MM.1S (cell line): ENCODE measurements at regions not wholly inside any gene's neighbourhood (a gene's known extent, or its start where the extent isn't known, plus 50 kb on each side); places are given as distances from the start of the nearest gene placed in this dataset.

Experiments
- DNase-seq: peaks from one replicate; pipeline ENCODE4 v3.0.0-alpha.2; 2015
- H2AFZ ChIP-seq: fragments of 300-600 bp; sonication (generic); 2 replicates; pipeline ENCODE4 v1.6.0; 2016; ENCODE audit warnings: antibody characterized with exemption, low read length
- H3F3A ChIP-seq: fragments of 300-600 bp; sonication (generic); 2 replicates; pipeline ENCODE4 v1.6.1; 2016; ENCODE audit warnings: mild to moderate bottlenecking, antibody characterized with exemption, low read length, moderate library complexity, mixed read lengths; ENCODE audit not compliant: insufficient read depth
- H3K27ac ChIP-seq: fragments of 300-600 bp; sonication (generic); 2 replicates; pipeline ENCODE4 v1.5.1; 2016; ENCODE audit warnings: mild to moderate bottlenecking, low read length
- H3K27me3 ChIP-seq: fragments of 300-600 bp; sonication (generic); replicated peaks from 2 replicates; pipeline ENCODE4 v1.6.0; 2016; ENCODE audit warnings: low read length; ENCODE audit not compliant: insufficient read depth
- H3K36me3 ChIP-seq: fragments of 300-600 bp; sonication (generic); replicated peaks from 2 replicates; pipeline ENCODE4 v1.6.1; 2016; ENCODE audit warnings: mild to moderate bottlenecking, low read length, mixed read lengths; ENCODE audit not compliant: insufficient read depth
- H3K4me1 ChIP-seq: fragments of 300-600 bp; sonication (generic); 2 replicates; pipeline ENCODE4 v1.6.1; 2016; ENCODE audit warnings: low read length, mixed read lengths
- H3K4me2 ChIP-seq: fragments of 300-600 bp; sonication (generic); 2 replicates; pipeline ENCODE4 v1.6.0; 2016; ENCODE audit warnings: low read depth, low read length
- H3K4me3 ChIP-seq: fragments of 300-600 bp; sonication (generic); 2 replicates; pipeline ENCODE4 v1.5.1; 2016; ENCODE audit warnings: low read length, mixed read lengths
- H3K79me2 ChIP-seq: fragments of 300-600 bp; sonication (generic); 2 replicates; pipeline ENCODE4 v1.6.1; 2016; ENCODE audit warnings: mixed run types, low read length, mixed read lengths
- H3K9ac ChIP-seq: fragments of 300-600 bp; sonication (generic); 2 replicates; pipeline ENCODE4 v1.6.1; 2016; ENCODE audit warnings: low read length, mixed read lengths
- H3K9me2 ChIP-seq: fragments of 300-600 bp; sonication (generic); replicated peaks from 2 replicates; pipeline ENCODE4 v1.6.1; 2016; ENCODE audit warnings: mild to moderate bottlenecking, low read length, mixed read lengths; ENCODE audit not compliant: insufficient read depth
- H3K9me3 ChIP-seq: fragments of 300-600 bp; sonication (generic); replicated peaks from 2 replicates; pipeline ENCODE4 v1.6.1; 2016; ENCODE audit warnings: mild to moderate bottlenecking, low read length, mixed read lengths; ENCODE audit not compliant: insufficient read depth
- H4K20me1 ChIP-seq: fragments of 300-600 bp; sonication (generic); 2 replicates; pipeline ENCODE4 v1.6.1; 2016; ENCODE audit warnings: mild to moderate bottlenecking, low read length, moderate library complexity, mixed read lengths; ENCODE audit not compliant: insufficient read depth
- EZH2 ChIP-seq: fragments of 300-600 bp; sonication (generic); optimal IDR thresholded peaks from 2 replicates; pipeline ENCODE3; 2017; ENCODE audit warnings: low read depth, mild to moderate bottlenecking, antibody characterized with exemption, low read length, mixed read lengths
- EZH2phosphoT487 ChIP-seq: fragments of 300-600 bp; sonication (generic); IDR thresholded peaks from 2 replicates; pipeline ENCODE4 v1.6.1; 2018; ENCODE audit warnings: antibody characterized with exemption, low read length
- TF ChIP-seq, protein P1 (sequence below): fragments of 300-600 bp; sonication (generic); IDR thresholded peaks from 2 replicates; pipeline ENCODE4 v1.5.1; 2016; ENCODE audit warnings: antibody characterized with exemption, low read length, mixed read lengths

DNA sequence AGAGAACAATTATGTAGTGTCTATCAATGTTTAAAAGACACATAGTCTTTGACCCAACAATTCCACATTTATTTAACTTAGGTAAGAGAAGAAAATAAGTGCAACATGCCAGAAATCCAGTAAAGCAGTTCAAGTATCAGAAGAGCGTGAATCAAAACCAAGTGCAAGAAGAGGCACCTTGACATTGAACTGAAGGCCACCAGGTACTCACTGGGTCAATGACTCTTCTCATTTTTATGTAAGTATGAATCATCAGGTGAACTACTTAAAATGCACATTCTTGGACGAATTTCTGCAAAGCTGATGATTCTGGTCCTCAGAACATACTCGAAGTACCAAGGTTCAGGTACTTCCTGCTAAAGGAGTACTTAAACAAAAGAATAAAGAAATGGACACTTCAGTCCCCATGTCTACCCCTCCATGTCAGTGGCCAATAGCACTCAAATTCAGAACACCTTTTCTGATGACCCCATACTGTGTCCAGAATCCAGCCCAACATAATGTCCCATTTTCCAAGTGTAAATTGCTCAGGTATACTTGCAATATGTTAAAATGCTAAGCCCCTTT is 481.9 kb downstream of the GJA1 start:
- Histone ChIP-seq H3K79me2 (no peaks in the 10 kb centered on the region), H3K36me3 (no peaks in the 10 kb centered on the region), H3K4me2 (no peak overlapping the region), H4K20me1 (no peaks in the 10 kb centered on the region), H3K4me1 (no peaks in the 10 kb centered on the region), H3K9me3 (no peaks in the 10 kb centered on the region), H3K27ac (no peak overlapping the region), H2AFZ (no peak overlapping the region), H3K9ac (no peak overlapping the region), H3F3A (no peaks in the 10 kb centered on the region), H3K4me3 (no peak overlapping the region), H3K27me3 (no peaks in the 10 kb centered on the region), H3K9me2 (no peaks in the 10 kb centered on the region)
- DNase-seq = no peak
- no peak for TF ChIP-seq EZH2phosphoT487

DNA sequence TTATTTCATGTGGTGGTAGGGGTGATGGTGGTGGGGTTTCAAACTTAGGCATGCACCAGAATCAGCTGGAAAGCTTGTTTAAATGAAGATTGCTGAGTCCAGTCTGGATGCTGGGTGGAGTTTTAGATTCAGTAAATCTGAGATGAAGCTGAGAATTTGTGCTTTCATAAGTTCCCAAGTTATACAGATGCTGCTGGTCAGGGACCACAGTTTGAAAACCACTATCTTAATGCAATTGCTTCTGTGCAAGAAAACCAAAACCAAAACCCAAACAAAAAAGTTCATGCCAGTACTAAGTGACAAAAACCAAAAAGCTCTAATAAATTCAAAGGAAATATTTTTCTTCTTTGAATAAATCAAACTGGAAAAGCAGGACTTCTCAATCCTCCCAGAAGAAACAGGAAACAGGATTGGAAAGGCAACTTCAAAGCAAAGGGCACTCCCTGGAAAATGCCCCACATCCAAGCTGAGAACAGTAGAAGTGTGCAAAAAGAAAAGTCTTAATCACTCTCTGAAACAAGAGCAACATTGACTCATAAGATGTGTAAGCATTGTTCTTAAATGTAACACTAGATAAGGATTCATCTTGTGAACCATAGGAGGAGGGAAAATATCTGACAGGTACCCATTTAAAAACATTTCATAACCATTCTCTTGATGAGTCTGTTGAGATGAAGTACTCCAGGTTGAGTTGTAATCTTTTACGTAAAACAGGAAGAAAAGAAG is 481.5 kb upstream of the HSF2 start:
- no peak overlapping the region for H3K4me2 ChIP-seq

DNA sequence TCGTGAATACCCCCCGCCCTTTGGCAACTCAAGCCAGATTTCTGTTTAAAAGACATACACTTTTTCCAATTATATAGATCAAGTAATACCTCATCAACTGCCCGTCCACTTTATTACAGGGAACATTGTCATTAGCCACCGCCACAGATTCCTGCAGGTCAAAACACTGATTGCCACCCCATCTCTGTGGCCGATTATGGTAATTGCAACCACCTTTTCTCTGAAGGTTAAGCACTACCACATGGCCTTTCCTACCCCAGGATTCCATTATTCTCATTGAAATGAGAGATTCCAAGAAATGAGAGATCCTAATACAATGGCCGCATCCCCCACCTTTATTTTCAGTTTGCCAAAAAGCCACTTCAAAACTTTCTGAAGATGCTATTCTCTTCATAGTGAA is 478.8 kb upstream of the HSF2 start:
- Histone ChIP-seq H3K4me3 (no peak overlapping the region), H3K27me3 (no peaks in the 10 kb centered on the region), H3K79me2 (no peaks in the 10 kb centered on the region), H3F3A (no peaks in the 10 kb centered on the region), H2AFZ (no peak overlapping the region), H4K20me1 (no peaks in the 10 kb centered on the region), H3K4me1 (no peaks in the 10 kb centered on the region), H3K9me3 (no peaks in the 10 kb centered on the region), H3K9me2 (no peaks in the 10 kb centered on the region), H3K9ac (no peak overlapping the region), H3K4me2 (no peak overlapping the region), H3K36me3 (no peaks in the 10 kb centered on the region), H3K27ac (no peak overlapping the region)
- TF ChIP-seq, protein P1, sequence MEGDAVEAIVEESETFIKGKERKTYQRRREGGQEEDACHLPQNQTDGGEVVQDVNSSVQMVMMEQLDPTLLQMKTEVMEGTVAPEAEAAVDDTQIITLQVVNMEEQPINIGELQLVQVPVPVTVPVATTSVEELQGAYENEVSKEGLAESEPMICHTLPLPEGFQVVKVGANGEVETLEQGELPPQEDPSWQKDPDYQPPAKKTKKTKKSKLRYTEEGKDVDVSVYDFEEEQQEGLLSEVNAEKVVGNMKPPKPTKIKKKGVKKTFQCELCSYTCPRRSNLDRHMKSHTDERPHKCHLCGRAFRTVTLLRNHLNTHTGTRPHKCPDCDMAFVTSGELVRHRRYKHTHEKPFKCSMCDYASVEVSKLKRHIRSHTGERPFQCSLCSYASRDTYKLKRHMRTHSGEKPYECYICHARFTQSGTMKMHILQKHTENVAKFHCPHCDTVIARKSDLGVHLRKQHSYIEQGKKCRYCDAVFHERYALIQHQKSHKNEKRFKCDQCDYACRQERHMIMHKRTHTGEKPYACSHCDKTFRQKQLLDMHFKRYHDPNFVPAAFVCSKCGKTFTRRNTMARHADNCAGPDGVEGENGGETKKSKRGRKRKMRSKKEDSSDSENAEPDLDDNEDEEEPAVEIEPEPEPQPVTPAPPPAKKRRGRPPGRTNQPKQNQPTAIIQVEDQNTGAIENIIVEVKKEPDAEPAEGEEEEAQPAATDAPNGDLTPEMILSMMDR = no peak
- TF ChIP-seq EZH2phosphoT487 (no peak), EZH2 (no peak)
- no peak for DNase-seq

More for the DNA sequence above, 481.5 kb upstream of the HSF2 start:
- H3F3A ChIP-seq = no peaks in the 10 kb centered on the region
- no peaks in the 10 kb centered on the region for H3K79me2 ChIP-seq
- no peaks in the 10 kb centered on the region for H3K9me2 ChIP-seq
- H3K27me3 ChIP-seq = no peaks in the 10 kb centered on the region
- H3K27ac ChIP-seq = no peak overlapping the region
- TF ChIP-seq EZH2 (no peak), EZH2phosphoT487 (no peak)
- TF ChIP-seq, protein P1 = no peak
- no peaks in the 10 kb centered on the region for H3K4me1 ChIP-seq
- H3K4me3 ChIP-seq = no peak overlapping the region
- H4K20me1 ChIP-seq = no peaks in the 10 kb centered on the region
- DNase-seq = no peak
- H3K9me3 ChIP-seq = no peaks in the 10 kb centered on the region
- H3K9ac ChIP-seq = no peak overlapping the region
- no peak overlapping the region for H2AFZ ChIP-seq
- H3K36me3 ChIP-seq = no peaks in the 10 kb centered on the region

DNA sequence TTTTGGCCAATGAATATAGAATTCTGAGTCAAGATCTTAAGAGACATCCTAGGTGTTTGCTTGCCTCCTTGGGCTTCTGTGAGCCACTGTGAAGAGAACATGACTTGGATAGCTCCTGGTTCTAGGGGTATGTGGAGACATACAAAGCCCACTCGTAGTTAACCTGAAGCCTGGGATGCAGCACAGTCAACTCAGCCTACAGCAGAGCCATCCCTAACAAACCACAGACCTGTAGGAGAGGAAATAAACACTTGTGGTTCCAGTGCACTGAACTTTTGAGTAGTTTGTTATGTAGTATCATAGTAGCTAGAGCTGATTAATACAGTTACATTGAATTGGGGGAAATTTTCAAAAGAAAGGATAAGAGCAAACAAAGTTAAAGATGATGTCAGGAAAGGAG is 474.4 kb upstream of the HSF2 start:
- Histone ChIP-seq H3K4me3 (no peak overlapping the region), H2AFZ (no peak overlapping the region), H3K4me2 (no peak overlapping the region), H3K9me2 (no peaks in the 10 kb centered on the region), H3K27me3 (no peaks in the 10 kb centered on the region), H3K27ac (no peak overlapping the region), H3K36me3 (no peaks in the 10 kb centered on the region), H3K79me2 (no peaks in the 10 kb centered on the region), H3K9ac (no peak overlapping the region), H3F3A (no peaks in the 10 kb centered on the region), H4K20me1 (no peaks in the 10 kb centered on the region), H3K4me1 (no peaks in the 10 kb centered on the region), H3K9me3 (no peaks in the 10 kb centered on the region)
- TF ChIP-seq, protein P1 = no peak
- TF ChIP-seq EZH2 (no peak), EZH2phosphoT487 (no peak)
- DNase-seq = no peak
